ENCODE measurements at regions not wholly inside any gene's neighbourhood (a gene's known extent, or its start where the extent isn't known, plus 50 kb on each side); places are given as distances from the start of the nearest gene placed in this dataset.
"Not testable (repeated sequence)": the region's sequence is repeated elsewhere in the genome, so short reads cannot be mapped to it uniquely, and the experiment has no call there.

- DNase-seq, result no peak
Observed at GRCh38 chr11:87967459-87967858, 207.8 kb downstream of the RAB38 start.

- peak; percentile 45 for DNase-seq
Observed at GRCh38 chr11:87966694-87967093, 208.5 kb downstream of the RAB38 start.

GRCh38 chr11:87966216-87966615 is 209.0 kb downstream of the RAB38 start:
- DNase-seq, result no peak

- DNase-seq, result no peak
Observed at GRCh38 chr11:87961606-87962005, 213.6 kb downstream of the RAB38 start.

- DNase-seq, result no peak
Observed at GRCh38 chr11:87957961-87958360, 217.3 kb downstream of the RAB38 start.

GRCh38 chr11:87954476-87954875 is 220.8 kb downstream of the RAB38 start:
- no peak for DNase-seq

GRCh38 chr11:87942786-87943185 is 232.5 kb downstream of the RAB38 start:
- DNase-seq, result no peak

- DNase-seq, result no peak
Observed at GRCh38 chr11:87934182-87934581, 241.1 kb downstream of the RAB38 start.

- DNase-seq, result no peak
Observed at GRCh38 chr11:87926250-87926970, 248.8 kb downstream of the RAB38 start.

GRCh38 chr11:87924125-87924524 is 251.1 kb downstream of the RAB38 start:
- no peak for DNase-seq

GRCh38 chr11:87917111-87917510 is 258.1 kb downstream of the RAB38 start:
- no peak for DNase-seq

GRCh38 chr11:87909178-87909577 is 266.1 kb downstream of the RAB38 start:
- no peak for DNase-seq

- DNase-seq, result no peak
Observed at GRCh38 chr11:87908086-87908485, 267.2 kb downstream of the RAB38 start.

- DNase-seq, result no peak
Observed at GRCh38 chr11:87903345-87903744, 271.9 kb downstream of the RAB38 start.

- DNase-seq, result no peak
Observed at GRCh38 chr11:87901341-87901740, 273.9 kb downstream of the RAB38 start.

GRCh38 chr11:87897921-87898320 is 277.3 kb downstream of the RAB38 start:
- DNase-seq, result no peak

GRCh38 chr11:87897071-87897470 is 278.2 kb downstream of the RAB38 start:
- no peak for DNase-seq

- DNase-seq, result no peak
Observed at GRCh38 chr11:87894961-87895360, 280.3 kb downstream of the RAB38 start.

- DNase-seq, result no peak
Observed at GRCh38 chr11:87892291-87892690, 283.0 kb downstream of the RAB38 start.

- DNase-seq, result peak; percentile 26
Observed at GRCh38 chr11:87889126-87889525, 286.1 kb downstream of the RAB38 start.

- not testable (repeated sequence) for DNase-seq
Observed at GRCh38 chr11:87885084-87885483, 290.2 kb downstream of the RAB38 start.

- no peak for DNase-seq
Observed at GRCh38 chr11:87879118-87879517, 296.1 kb downstream of the RAB38 start.

- DNase-seq, result peak; percentile 28
Observed at GRCh38 chr11:87878373-87878825, 296.8 kb downstream of the RAB38 start.

GRCh38 chr11:87871056-87871455 is 304.2 kb downstream of the RAB38 start:
- no peak for DNase-seq

GRCh38 chr11:87870086-87870485 is 305.2 kb downstream of the RAB38 start:
- no peak for DNase-seq
